HG02610 (cell line): ENCODE measurements at regions not wholly inside any gene's neighbourhood (a gene's known extent, or its start where the extent isn't known, plus 50 kb on each side); places are given as distances from the start of the nearest gene placed in this dataset.

Experiments used
- ATAC-seq: cut with Tn5 transposase; IDR thresholded peaks from one replicate; pipeline ENCODE4 v1.9.1; 2021; ENCODE audit warnings: mild to moderate bottlenecking, moderate library complexity; ENCODE audit not compliant: unreplicated experiment

DNA sequence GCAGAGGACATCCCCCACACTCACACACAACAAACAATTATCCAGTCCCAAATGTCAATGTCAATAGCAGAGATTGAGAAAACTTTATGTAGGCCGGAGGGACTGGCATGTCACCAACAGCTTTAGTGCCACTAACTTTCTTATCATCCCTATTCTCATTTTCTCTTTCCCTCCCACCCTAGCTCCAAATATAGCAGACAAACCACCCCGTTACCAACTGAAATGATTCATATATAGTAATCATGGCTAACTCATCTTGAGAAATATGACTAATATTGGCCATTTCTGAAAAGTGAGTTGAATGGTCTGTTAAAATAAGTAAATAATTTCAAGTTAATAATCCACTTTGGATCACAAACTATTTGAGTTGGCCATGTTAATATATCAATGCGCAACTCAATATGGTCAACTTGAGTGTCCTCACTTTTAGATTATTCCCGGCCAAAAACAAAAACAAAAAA lies 242.1 kb upstream of the RND3 start:
- peak; percentile 86 for ATAC-seq

DNA sequence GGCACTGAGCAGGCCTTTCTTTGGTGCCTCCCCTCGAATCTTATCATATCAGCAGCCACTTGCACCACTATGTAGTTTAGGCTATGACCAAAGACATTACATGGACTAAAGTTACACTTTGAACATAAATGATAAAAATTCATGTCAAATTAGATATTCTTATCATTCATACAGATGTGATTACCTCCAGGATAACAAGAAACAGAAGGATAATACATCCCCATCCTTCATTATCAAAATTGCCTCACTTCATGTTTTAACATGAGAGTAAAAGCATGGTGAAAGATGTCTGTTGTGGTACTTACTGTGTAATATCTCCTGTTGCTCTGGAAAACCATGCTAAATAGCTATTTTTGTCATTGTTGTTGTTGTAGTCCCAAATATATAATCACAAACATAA lies 230.8 kb upstream of the RND3 start:
- ATAC-seq, result no peak

DNA sequence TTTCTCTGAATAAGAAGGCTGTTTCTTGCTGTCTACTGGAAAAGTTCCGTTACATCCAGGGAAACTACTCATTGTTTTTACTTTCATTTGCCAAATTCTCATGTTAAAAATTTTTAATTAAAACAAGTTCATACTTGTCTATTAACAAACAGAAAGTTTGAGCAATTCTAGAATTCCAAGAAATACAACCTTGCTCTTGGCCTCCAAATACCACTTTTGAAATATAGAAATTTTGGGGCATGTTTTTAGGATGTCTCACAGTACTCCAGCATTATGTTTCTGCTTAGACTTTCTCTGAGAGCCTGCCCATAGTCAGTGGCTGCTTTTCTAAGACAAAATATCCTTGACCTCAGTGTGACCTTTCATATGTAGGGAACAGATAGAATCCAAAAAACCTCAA lies 228.7 kb upstream of the RND3 start:
- no peak for ATAC-seq

DNA sequence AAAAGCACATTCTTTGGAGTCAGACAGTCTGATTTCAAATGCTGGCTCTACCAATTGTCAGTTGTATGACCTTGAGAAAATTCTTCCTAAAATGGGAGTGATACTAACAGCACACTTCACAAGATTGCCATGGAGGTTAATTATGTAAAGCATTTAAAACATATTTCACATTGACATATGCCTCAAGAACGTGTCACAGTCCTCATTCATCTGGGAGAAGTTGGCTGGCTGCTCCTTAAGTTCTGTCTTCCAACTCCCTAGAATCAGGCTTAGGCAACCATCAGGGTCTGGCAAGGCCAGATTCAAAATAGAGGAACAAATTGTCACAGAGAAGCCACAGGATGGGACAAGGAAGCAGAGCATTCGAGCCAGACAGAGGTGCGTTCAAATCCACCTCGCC lies 228.0 kb upstream of the RND3 start:
- no peak for ATAC-seq

DNA sequence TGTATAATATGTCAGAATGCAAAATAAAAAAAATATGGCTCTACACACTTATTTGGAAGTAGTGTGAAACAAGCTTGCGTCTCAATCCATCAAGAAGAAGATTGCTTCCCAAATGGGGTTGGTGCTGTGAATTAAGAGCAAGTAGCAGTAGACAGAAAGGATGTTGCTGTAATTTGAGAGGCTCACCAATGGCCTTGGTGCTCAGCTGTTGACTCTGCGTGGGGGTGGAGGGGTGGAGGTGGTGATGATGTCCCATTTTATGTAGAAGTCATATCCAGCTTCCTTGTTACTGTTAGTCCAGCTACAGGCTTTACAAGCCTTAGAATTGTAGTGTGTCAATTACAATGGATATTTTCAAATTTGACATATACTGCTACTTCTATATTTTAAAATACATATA lies 223.4 kb upstream of the RND3 start:
- ATAC-seq, result no peak

DNA sequence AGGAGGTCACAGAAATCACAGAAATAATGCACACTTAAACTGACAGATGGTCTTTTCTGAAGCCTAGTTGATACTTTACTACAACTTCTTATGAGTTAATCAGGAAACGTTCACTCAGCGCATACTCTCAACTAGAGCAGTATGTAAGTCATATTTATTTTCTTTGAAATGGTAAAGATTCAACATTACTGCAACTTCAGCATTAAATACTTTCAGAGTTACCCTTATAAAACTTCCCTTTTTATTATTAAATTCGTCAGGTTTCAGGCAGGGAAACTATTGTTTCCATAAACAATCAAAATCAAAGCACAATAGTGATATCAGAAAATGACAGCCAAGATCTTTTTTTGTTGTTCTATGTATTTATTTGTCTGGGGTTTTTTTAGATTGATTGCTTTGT lies 222.6 kb upstream of the RND3 start:
- no peak for ATAC-seq

DNA sequence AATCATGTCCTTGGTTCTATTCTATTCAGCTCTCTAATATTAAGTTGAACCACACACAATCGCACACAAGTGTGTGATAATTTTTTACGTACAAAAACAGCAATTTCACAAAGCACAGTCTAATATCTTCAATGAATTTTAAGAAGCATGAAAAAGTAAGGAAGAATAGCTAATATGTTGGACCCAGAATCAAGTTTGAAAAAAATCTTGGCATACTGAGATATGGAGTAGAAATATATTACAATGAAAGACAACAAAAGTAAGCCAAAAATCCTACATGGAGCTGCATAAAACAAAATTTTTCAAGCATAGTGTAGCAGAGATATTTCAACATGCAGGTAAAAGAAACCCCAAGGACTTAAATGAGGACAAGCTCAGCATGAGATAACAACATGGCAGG lies 219.1 kb upstream of the RND3 start:
- no peak for ATAC-seq

DNA sequence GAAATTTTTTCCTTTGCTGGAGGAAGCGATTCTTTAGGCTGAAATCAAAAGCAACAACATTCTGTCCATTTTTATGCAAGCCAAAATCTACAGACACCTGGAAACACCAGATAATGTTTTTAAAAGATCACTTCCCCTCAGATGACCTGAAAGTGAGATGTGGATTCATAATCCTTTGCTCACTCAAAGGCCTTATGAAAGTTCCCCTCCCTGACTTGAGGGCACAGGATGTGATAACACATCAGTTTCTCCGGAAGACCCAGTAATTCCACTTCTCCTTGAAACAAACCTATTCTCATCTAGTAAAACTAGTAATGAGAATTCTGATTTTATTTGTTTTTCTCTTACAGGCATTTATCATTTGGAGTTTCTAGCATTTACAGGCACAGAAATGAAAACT lies 218.3 kb upstream of the RND3 start:
- ATAC-seq, result peak; percentile 75

DNA sequence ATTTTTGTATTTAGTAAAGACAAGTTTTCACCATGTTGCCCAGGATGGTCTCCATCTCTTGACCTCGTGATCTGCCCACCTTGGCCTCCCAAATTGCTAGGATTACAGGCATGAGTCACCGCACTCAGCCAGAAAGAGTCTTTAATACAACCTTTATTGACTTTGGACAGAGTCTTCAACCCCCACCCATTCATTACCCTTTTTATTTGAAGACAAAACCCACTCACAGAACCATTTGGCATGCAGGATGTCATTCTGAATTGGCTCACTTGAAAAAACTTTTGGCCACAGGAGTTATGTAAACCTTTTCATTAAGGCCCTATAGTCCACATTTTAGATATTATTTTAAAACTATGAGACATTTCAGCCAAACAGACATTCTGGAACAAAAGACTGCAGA lies 217.9 kb upstream of the RND3 start:
- ATAC-seq, result no peak

DNA sequence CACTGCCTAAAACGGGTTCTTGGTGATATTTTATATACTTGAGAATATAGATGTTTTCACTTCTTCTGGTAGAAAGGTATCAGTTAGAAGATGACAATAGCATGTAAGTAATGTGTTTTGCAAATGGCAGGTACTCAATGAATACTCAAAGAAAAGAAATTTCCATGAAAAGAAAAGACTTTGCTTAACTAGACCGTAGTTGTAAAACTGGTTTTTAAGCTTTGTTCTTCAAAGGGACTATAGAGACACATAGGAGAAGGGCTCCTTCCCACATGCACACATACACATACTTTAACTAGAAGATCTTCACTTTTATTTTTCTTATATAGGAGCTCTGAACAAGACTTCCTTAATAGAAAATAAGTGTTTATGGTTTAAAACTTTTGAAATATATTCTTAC lies 215.3 kb upstream of the RND3 start:
- no peak for ATAC-seq

DNA sequence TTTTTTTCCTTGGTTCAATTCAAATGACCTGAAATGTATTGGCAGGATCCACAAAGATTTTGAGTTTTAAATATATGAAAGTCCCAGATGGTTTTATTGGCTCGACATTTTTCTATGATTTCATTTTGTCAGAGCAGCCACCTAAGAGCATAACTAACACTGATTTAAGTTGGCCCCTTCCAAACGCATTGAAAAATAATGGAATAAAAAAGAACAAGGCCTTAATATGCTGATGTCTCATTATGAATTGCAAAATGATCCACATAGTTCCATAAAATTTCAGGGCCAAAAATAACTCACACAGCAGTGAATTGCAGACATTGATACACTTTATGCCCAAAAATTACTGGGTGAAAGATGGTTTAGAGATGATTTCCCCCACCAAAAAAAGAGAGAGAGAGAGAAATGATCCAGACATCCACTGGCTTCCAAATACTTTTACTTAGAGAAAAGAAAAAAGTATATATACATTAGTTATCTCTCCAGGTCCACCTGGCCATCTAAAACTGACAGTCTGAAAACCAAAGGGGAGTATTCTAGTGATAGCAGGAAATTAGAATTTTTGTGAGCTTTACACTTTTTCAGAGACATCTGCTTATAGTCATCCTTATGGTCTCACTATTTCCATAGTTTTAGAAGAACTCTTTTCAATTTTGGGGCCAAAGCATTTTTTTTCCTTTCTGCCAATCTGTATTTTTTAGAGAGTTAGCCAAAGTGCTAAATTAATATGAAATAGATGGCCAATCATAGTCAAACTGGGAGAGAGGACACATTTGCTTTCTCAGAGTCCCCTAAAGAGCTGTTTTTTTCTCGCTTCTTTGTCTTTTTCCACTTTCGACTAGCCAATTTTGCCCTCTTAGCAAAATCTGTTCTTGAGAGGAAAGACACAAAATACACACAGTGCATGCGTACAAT lies 213.5 kb upstream of the RND3 start:
- no peak for ATAC-seq

DNA sequence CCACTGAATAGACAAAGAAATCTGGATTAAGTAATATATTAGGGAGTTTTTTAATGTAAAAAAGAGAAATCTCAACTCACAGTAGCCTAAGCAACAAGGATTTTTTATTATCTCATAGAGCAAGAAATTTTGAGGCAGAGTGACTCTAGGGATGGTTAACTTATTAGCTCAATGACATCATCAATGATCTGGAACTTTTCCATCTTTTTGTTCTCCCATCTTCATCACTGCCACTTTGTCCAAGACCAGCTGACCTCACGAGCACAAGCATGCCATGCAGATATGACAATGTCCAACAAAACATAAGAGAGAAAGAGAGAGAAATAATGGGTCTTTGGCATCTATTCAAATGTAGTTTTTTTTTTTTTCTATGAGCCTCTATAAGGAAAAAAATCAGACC lies 211.8 kb upstream of the RND3 start:
- ATAC-seq, result no peak

DNA sequence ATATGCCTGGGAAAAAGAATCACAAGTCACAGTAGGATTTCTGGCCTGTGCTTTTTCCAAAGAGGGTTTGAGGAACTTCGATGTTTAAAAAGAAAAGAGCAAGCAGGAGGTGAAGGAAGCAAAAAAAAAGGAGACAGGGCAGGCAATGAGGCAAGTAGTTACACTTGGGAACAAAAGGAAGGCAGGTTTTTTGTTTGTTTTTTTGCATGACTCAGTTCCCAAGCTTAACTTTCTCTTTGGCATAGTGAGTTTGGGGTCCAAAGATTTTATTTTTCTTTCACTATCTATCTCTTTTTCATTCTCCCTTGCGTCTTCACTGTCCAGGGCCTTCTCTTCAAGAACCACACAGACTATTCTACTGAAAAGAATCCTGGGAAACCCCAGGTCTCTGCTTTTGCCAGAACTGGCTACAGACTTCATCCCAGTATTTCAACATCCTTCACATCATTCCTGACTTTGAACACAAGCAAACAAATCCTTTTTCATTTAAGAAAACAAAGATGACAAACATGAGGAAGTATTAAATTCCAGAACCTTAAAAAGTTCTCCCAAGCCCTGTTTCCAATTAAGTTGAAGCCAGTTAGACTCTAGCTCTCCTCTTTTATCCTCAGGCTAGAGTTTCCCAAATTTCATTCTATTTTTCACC lies 210.7 kb upstream of the RND3 start:
- ATAC-seq, result no peak

DNA sequence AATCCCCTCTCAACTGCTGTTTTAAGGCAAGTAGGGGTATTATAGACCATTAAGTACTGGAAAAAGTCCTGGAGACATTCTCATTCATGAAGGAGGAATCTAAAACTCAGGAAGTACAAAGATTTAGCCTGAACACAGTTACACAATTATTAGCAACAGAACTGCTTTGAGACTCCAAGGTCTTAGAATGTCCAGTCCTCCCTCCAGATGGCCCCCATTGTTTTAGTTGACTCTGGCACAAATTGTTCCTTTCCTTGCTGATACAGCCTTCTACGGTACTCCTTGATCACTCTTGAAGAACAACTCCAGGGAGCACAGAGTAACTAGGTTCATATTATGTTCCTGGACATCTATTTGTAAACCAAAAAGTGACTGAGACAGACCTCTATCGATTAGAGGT lies 210.1 kb upstream of the RND3 start:
- ATAC-seq, result no peak

DNA sequence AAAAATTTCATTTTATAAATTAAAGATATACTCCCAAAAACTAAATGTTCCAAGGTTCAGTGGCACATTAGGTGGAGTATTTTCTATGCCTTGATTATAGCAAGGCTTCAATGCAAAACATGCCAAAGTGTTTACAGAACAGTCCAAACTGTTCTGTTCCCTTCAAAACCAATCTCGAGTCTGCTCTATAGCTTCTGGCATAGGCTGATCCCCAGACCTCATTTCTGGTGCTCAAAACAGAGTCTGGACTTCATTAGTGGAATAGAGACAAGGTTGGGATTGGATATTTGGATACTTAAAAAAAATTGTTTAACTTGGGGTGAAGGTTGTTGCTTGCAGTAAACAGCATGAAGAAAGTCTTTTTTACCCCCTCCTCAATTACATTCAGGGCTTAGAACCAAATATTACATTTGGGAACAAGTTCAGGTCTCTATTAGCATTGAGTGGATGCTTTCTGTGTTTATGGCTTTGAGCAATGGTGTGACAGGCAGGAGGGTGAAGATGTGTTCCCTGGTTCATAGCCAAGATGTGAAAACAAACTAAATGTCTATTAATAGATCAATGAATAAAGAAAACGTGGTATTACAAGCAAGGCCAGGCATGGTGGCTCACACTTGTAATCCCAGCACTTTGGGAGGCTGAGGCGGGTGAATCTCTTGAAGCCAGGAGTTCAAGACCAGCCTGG lies 208.1 kb upstream of the RND3 start:
- no peak for ATAC-seq

DNA sequence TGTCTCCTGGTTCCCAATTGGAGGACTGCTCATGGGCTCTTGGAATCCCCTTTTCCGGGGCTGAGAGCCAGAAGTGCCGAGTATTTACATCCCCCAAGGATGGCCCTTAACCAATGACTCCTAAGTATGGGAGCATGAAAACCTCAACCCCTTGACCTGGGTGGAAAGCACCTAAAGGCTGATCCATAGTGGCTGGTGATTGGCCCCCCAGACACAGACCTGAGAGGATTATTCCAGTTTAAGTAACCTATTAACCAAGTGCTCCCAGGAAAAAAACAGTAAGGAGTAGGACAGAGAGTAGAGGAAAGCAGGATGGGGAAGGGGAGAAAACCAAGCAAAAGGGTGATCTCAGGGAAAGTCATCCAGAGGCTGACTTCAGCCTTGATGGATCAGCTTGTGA lies 206.1 kb upstream of the RND3 start:
- no peak for ATAC-seq

DNA sequence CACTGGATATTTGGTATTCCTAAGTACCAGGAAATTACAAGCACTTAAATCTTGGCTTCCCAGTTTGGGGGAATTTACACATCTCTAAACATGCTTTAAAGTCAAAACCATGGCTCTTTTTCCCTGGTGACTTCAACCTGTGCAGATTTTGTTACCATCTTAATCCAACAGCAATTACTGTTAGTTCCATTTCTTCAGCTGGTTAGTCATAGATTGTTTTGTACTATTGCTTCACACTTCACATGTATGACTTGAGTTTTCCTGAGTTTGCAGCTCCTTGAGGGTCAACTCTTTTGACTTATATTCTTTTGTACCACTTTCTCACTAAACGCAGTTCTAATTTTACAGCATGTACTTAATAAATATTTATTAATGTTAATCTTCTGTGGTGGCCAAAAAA lies 203.4 kb upstream of the RND3 start:
- no peak for ATAC-seq

DNA sequence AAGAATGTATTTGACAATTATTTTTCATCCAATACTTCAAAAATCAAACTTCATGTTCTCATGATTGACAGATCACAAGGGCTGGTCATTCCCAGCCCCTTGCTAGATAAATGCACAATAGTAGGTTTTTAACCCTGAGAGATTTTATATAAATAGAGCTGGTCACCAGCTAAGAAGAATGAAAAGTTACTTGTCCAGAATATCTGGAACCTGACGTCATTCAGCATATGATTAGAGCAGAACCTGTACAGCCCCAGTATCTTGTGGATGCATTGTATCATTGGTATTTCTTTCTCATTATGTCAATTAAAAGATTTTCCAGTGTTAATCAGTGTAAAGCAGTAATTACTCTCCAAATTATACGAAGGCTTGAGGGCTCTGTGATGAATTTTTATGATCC lies 202.8 kb upstream of the RND3 start:
- no peak for ATAC-seq

DNA sequence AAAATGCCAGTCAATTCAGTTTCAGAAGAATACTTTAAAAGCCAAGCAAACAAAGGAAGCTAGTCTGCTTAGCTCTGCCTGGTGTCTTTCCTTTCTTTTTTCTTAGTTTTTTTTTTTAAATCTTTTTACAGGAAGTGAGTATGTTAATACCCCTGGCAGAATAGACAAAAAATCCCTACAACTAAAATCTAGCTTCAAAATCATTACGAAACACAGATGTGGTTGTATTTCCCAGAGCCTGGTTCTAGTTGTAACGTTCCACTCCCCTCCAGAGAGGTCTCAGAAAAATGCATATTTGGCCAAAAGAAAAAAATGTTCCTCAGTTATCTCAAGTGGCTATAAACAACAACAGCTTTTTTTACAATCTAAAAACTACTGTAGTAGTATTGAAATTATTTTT lies 202.1 kb upstream of the RND3 start:
- ATAC-seq, result peak; percentile 84

DNA sequence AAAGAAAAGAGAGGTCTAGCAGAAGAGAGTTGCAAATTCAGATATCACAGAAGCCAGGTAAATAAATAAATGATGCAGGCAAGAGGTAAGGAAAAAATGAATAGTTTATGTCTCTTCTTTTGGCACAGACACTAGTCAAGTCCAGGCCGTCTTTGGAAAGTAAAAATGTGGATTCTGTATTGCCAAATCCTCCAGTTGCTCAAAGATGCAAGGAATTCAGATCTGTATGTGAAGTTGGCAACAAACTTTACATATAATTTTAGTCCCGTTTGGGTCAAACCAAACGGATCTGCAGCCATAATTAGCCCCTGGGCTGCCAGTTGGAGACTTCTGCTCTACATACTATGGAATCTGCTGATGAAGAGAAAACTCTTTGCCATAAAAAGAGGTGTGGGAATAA lies 200.5 kb upstream of the RND3 start:
- ATAC-seq, result no peak

DNA sequence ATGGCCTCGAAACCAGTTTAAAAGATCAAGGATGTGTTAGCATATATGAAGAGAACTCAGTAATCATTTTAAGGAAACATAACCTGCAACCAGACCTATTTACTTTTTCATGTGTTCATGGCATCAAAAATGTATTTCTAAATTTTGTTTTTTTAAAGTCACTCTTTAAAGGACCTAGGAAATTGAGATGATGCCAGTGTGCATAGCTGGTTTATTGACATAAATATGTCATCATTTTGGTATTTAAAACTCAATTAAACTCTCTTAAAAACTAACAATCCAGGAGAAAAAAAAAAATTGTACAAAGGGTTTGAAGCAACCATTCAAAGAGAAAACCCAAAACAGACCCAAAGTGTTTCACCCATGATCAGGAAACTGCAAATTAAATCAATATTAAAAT lies 198.9 kb upstream of the RND3 start:
- ATAC-seq, result no peak
